GM21515 (cell line): ENCODE measurements at regions not wholly inside any gene's neighbourhood (a gene's known extent, or its start where the extent isn't known, plus 50 kb on each side); places are given as distances from the start of the nearest gene placed in this dataset.

ENCODE experiments used
- ATAC-seq: cut with Tn5 transposase; IDR thresholded peaks from one replicate; pipeline ENCODE4 v1.9.1; 2021; ENCODE audit not compliant: unreplicated experiment

GRCh38 chr2:71878626-71879508 is 268.8 kb downstream of the CYP26B1 start:
- no peak for ATAC-seq

- no peak for ATAC-seq
Measured at GRCh38 chr2:71877636-71878035, 270.0 kb downstream of the CYP26B1 start.

GRCh38 chr2:71876542-71877451 is 270.9 kb downstream of the CYP26B1 start:
- no peak for ATAC-seq

GRCh38 chr2:71872466-71873051 is 275.1 kb downstream of the CYP26B1 start:
- no peak for ATAC-seq

- no peak for ATAC-seq
Measured at GRCh38 chr2:71865391-71865965, 282.2 kb downstream of the CYP26B1 start.

GRCh38 chr2:71864085-71864484 is 283.6 kb downstream of the CYP26B1 start:
- no peak for ATAC-seq

GRCh38 chr2:71863396-71863795 is 284.3 kb downstream of the CYP26B1 start:
- ATAC-seq: no peak

GRCh38 chr2:71862921-71863320 is 284.7 kb downstream of the CYP26B1 start:
- no peak for ATAC-seq

GRCh38 chr2:71861186-71862160 is 286.2 kb downstream of the CYP26B1 start:
- no peak for ATAC-seq

- no peak for ATAC-seq
Measured at GRCh38 chr2:71860381-71860926, 287.2 kb downstream of the CYP26B1 start.

- no peak for ATAC-seq
Measured at GRCh38 chr2:71859211-71859847, 288.3 kb downstream of the CYP26B1 start.

GRCh38 chr2:71858071-71858470 is 289.6 kb downstream of the CYP26B1 start:
- no peak for ATAC-seq

- ATAC-seq: no peak
Measured at GRCh38 chr2:71857636-71858035, 290.0 kb downstream of the CYP26B1 start.

- no peak for ATAC-seq
Measured at GRCh38 chr2:71856773-71857525, 290.7 kb downstream of the CYP26B1 start.

- no peak for ATAC-seq
Measured at GRCh38 chr2:71853858-71854257, 293.8 kb downstream of the CYP26B1 start.

GRCh38 chr2:71852141-71852711 is 295.4 kb downstream of the CYP26B1 start:
- ATAC-seq: no peak

- no peak for ATAC-seq
Measured at GRCh38 chr2:71851094-71851750, 296.4 kb downstream of the CYP26B1 start.
